H9 (cell line): ENCODE measurements at regions not wholly inside any gene's neighbourhood (a gene's known extent, or its start where the extent isn't known, plus 50 kb on each side); places are given as distances from the start of the nearest gene placed in this dataset.

Source experiments
- DNase-seq: peaks from one replicate; pipeline ENCODE4 v3.0.0-alpha.2; 2017
- H2AFZ ChIP-seq: one replicate; pipeline ENCODE4 v1.6.1; 2013; ENCODE audit warnings: mild to moderate bottlenecking, low read length, control low read depth, moderate library complexity
- H2AK5ac ChIP-seq: 2 replicates; pipeline ENCODE4 v1.6.1; 2013; ENCODE audit warnings: low read length, control low read depth, mixed read lengths; ENCODE audit not compliant: insufficient read length
- H2BK120ac ChIP-seq: one replicate; pipeline ENCODE4 v1.6.1; 2013; ENCODE audit warnings: low read depth, mild to moderate bottlenecking, low read length, control low read depth, inconsistent platforms; ENCODE audit not compliant: poor library complexity, severe bottlenecking
- H2BK12ac ChIP-seq: 2 replicates; pipeline ENCODE4 v1.6.1; 2013; ENCODE audit warnings: low read length, control low read depth, mixed read lengths, low read depth; ENCODE audit not compliant: insufficient read length
- H2BK15ac ChIP-seq: 2 replicates; pipeline ENCODE4 v1.6.1; 2013; ENCODE audit warnings: low read depth, low read length, control low read depth
- H2BK20ac ChIP-seq: one replicate; pipeline ENCODE4 v1.6.1; 2013; ENCODE audit warnings: low read depth, mild to moderate bottlenecking, low read length, control low read depth, inconsistent platforms; ENCODE audit not compliant: poor library complexity, severe bottlenecking
- H2BK5ac ChIP-seq: 2 replicates; pipeline ENCODE4 v1.6.1; 2013; ENCODE audit warnings: low read length, control low read depth, mixed read lengths; ENCODE audit not compliant: insufficient read length
- H3K14ac ChIP-seq: 2 replicates; pipeline ENCODE4 v1.6.1; 2013; ENCODE audit warnings: low read length, control low read depth; ENCODE audit not compliant: insufficient read depth
- H3K18ac ChIP-seq: 2 replicates; pipeline ENCODE4 v1.6.1; 2013; ENCODE audit warnings: low read depth, mild to moderate bottlenecking, mixed read lengths, low read length, control low read depth; ENCODE audit not compliant: insufficient read length
- H3K23ac ChIP-seq: 2 replicates; pipeline ENCODE4 v1.6.1; 2013; ENCODE audit warnings: low read length, control low read depth, mixed read lengths, low read depth; ENCODE audit not compliant: insufficient read length
- H3K23me2 ChIP-seq: 2 replicates; pipeline ENCODE4 v1.6.1; 2013; ENCODE audit warnings: low read depth, mild to moderate bottlenecking, mixed read lengths, low read length, control low read depth; ENCODE audit not compliant: insufficient read length, poor library complexity, severe bottlenecking
- H3K27ac ChIP-seq: 2 replicates; pipeline ENCODE4 v1.5.1; 2013; ENCODE audit warnings: low read length, control low read depth, mixed read lengths, low read depth; ENCODE audit not compliant: insufficient read length
- H3K27me3 ChIP-seq: 2 replicates; pipeline ENCODE4 v1.6.1; 2013; ENCODE audit warnings: low read length, control low read depth, inconsistent platforms; ENCODE audit not compliant: insufficient read depth
- H3K4ac ChIP-seq: 2 replicates; pipeline ENCODE4 v1.6.1; 2013; ENCODE audit warnings: low read depth, mild to moderate bottlenecking, control low read depth, inconsistent platforms, low read length, moderate library complexity
- H3K4me1 ChIP-seq: 2 replicates; pipeline ENCODE4 v1.6.1; 2013; ENCODE audit warnings: low read length, control low read depth, inconsistent platforms; ENCODE audit not compliant: insufficient read depth
- H3K4me2 ChIP-seq: 2 replicates; pipeline ENCODE4 v1.6.1; 2013; ENCODE audit warnings: low read length, control low read depth, mixed read lengths; ENCODE audit not compliant: insufficient read length, insufficient read depth
- H3K56ac ChIP-seq: 2 replicates; pipeline ENCODE4 v1.6.1; 2013; ENCODE audit warnings: low read depth, mild to moderate bottlenecking, mixed read lengths, low read length, control low read depth; ENCODE audit not compliant: insufficient read length
- H3K79me1 ChIP-seq: 2 replicates; pipeline ENCODE4 v1.6.1; 2013; ENCODE audit warnings: low read depth, mild to moderate bottlenecking, moderate library complexity, low read length, control low read depth, inconsistent platforms; ENCODE audit not compliant: insufficient read depth, poor library complexity, severe bottlenecking
- H3K79me2 ChIP-seq: 2 replicates; pipeline ENCODE4 v1.6.1; 2013; ENCODE audit warnings: low read length, control low read depth, inconsistent platforms; ENCODE audit not compliant: insufficient read depth
- H3K9ac ChIP-seq: 2 replicates; pipeline ENCODE4 v1.6.1; 2013; ENCODE audit warnings: low read length, control low read depth, mixed read lengths; ENCODE audit not compliant: insufficient read length; ENCODE audit errors: extremely low read depth
- H3K9me3 ChIP-seq: one replicate; pipeline ENCODE4 v1.6.1; 2013; ENCODE audit warnings: low read depth, low read length, inconsistent platforms; ENCODE audit not compliant: control insufficient read depth
- H3T11ph ChIP-seq: one replicate; pipeline ENCODE4 v1.6.1; 2013; ENCODE audit warnings: mild to moderate bottlenecking, low read length, control low read depth, inconsistent platforms
- H4K20me1 ChIP-seq: one replicate; pipeline ENCODE4 v1.6.1; 2013; ENCODE audit not compliant: control insufficient read depth, insufficient read length, insufficient read depth
- H4K5ac ChIP-seq: 2 replicates; pipeline ENCODE4 v1.6.1; 2013; ENCODE audit warnings: low read depth, mild to moderate bottlenecking, mixed read lengths, low read length, control low read depth; ENCODE audit not compliant: insufficient read length
- H4K8ac ChIP-seq: replicated peaks from 2 replicates; pipeline ENCODE4 v1.6.1; 2013; ENCODE audit warnings: low read length, control low read depth, mixed read lengths, low read depth; ENCODE audit not compliant: insufficient read length
- H4K91ac ChIP-seq: 2 replicates; pipeline ENCODE4 v1.6.1; 2013; ENCODE audit warnings: low read depth, mild to moderate bottlenecking, moderate library complexity, mixed read lengths, low read length, control low read depth; ENCODE audit not compliant: insufficient read length
- H3K27ac Mint-ChIP-seq, 3 experiments: 2 replicates in 2 of 3; 3 replicates in 1 of 3; pipeline ENCODE4 v1.8.0; 2020 to 2021; ENCODE audit warnings: mixed read lengths in 3 of 3, mild to moderate bottlenecking in 1 of 3, moderate library complexity in 1 of 3
- H3K27me3 Mint-ChIP-seq: 2 replicates; pipeline ENCODE4 v1.8.0; 2021; ENCODE audit warnings: low read depth, mild to moderate bottlenecking, moderate library complexity, mixed read lengths
- H3K36me3 Mint-ChIP-seq, 3 experiments: 2 replicates in 2 of 3; 3 replicates in 1 of 3; pipeline ENCODE4 v1.8.0; 2020 to 2021; ENCODE audit warnings: low read depth in 3 of 3, mixed read lengths in 3 of 3; ENCODE audit not compliant: insufficient read depth in 1 of 3
- H3K4me1 Mint-ChIP-seq, 2 experiments: 2 replicates each; pipeline ENCODE4 v1.8.0; 2020; ENCODE audit warnings: mixed read lengths in 2 of 2
- H3K4me3 Mint-ChIP-seq, 2 experiments: 2 replicates in 1 of 2; 3 replicates in 1 of 2; pipeline ENCODE4 v1.8.0; 2020 to 2021; ENCODE audit warnings: mild to moderate bottlenecking in 2 of 2, mixed read lengths in 2 of 2, moderate library complexity in 1 of 2
- H3K9me3 Mint-ChIP-seq, 2 experiments: 2 replicates in 1 of 2; 3 replicates in 1 of 2; pipeline ENCODE4 v1.8.0; 2020; ENCODE audit warnings: mild to moderate bottlenecking in 2 of 2, mixed read lengths in 2 of 2, moderate library complexity in 1 of 2
- CTCF ChIP-seq: fragments of 200-600 bp; sonication (generic); conservative IDR thresholded peaks from 3 replicates; pipeline ENCODE4 v1.8.0; 2021; ENCODE audit warnings: antibody characterized with exemption, mild to moderate bottlenecking
- WGBS: extraction: QIAGEN DNeasy Blood & Tissue Kit; methylation state at CpG from one replicate; pipeline ENCODE4 v1.1.7; 2013; ENCODE audit warnings: missing lambda C conversion rate, low lambda C conversion rate, mixed read lengths; ENCODE audit not compliant: insufficient read length; ENCODE audit errors: extremely low coverage; 5-methylcytosine and 5-hydroxymethylcytosine counted together

- no peak overlapping the region for H3K27ac ChIP-seq
- H3K9ac ChIP-seq, result no peak overlapping the region
- no CpG with 5 or more reads among the region's 3 CpGs for WGBS
- no peak overlapping the region for H3K4ac ChIP-seq
- no peaks in the 10 kb centered on the region for H3K27me3 ChIP-seq
- no peaks in the 10 kb centered on the region for H3K9me3 ChIP-seq
- Mint-ChIP-seq H3K27me3 (no peaks in the 10 kb centered on the region; the same call in 1 of the 2 replicates), H3K36me3 (no peaks in the 10 kb centered on the region), H3K4me1 (no peaks in the 10 kb centered on the region), H3K4me3 (no peak overlapping the region), H3K9me3 (no peaks in the 10 kb centered on the region), H3K27ac (no peak overlapping the region)
- H2AK5ac ChIP-seq, result no peak overlapping the region
- H4K5ac ChIP-seq, result no peak overlapping the region
- no peaks in the 10 kb centered on the region for H3K4me1 ChIP-seq
- no peak for DNase-seq
- H2AFZ ChIP-seq, result no peak overlapping the region
- no peak overlapping the region for H3K18ac ChIP-seq
- no peaks in the 10 kb centered on the region for H3K79me1 ChIP-seq
- no peak overlapping the region for H2BK15ac ChIP-seq
- no peak overlapping the region for H3K14ac ChIP-seq
- no peaks in the 10 kb centered on the region for H3K23me2 ChIP-seq
- H3K4me2 ChIP-seq, result no peak overlapping the region
- H3K79me2 ChIP-seq, result no peaks in the 10 kb centered on the region
- no peak overlapping the region for H3K23ac ChIP-seq
- H2BK12ac ChIP-seq, result no peak overlapping the region
- H2BK20ac ChIP-seq, result no peak overlapping the region
- no peak overlapping the region for H3K56ac ChIP-seq
- H4K91ac ChIP-seq, result no peak overlapping the region
- H4K8ac ChIP-seq, result no peak overlapping the region
- no peaks in the 10 kb centered on the region for H4K20me1 ChIP-seq
- H2BK120ac ChIP-seq, result no peak overlapping the region
- no peak overlapping the region for H2BK5ac ChIP-seq
- no peak overlapping the region for H3T11ph ChIP-seq
- no peak for TF ChIP-seq CTCF
These were observed 450.6 kb upstream of the TGFBR2 start for GRCh38 chr3:30155755-30156154.
